Sigmoid colon (tissue), 6 donors: ENCODE measurements at regions not wholly inside any gene's neighbourhood (a gene's known extent, or its start where the extent isn't known, plus 50 kb on each side); places are given as distances from the start of the nearest gene placed in this dataset.

Source experiments
- DNase-seq: peaks from one replicate; pipeline ENCODE4 v3.0.0-alpha.2; 2019
- H3K27ac ChIP-seq, 4 donors: fragments of 200-600 bp; sonication (generic); one replicate each; pipeline ENCODE4 v1.5.1; 2016 to 2019; ENCODE audit warnings: mild to moderate bottlenecking in 1 of 4
- H3K27me3 ChIP-seq, 3 donors: fragments of 200-600 bp; sonication (generic); one replicate each; pipeline ENCODE4 v1.5.1; 2019; ENCODE audit warnings: mild to moderate bottlenecking in 1 of 3
- H3K36me3 ChIP-seq, 4 donors: fragments of 200-600 bp; sonication (generic); one replicate each; pipeline ENCODE4 v1.5.1; 2016 to 2019
- H3K4me1 ChIP-seq, 4 donors: fragments of 200-600 bp; sonication (generic); one replicate each; pipeline ENCODE4 v1.5.1; 2017 to 2019
- H3K4me3 ChIP-seq, 4 donors: fragments of 200-600 bp; sonication (generic); one replicate each; pipeline ENCODE4 v1.5.1; 2017 to 2019; ENCODE audit warnings: mild to moderate bottlenecking in 2 of 4, moderate library complexity in 1 of 4
- H3K9me3 ChIP-seq, 4 donors: fragments of 200-600 bp in 3 of 4; sonication (generic) in 3 of 4; one replicate each; pipeline versions ENCODE4 v1.5.1 to v1.6.1; 2013 to 2019
- CTCF ChIP-seq, 4 experiments: fragments of 450-650 bp in 3 of 4; fragments of 200-600 bp in 1 of 4; IDR thresholded peaks; one replicate each; pipeline ENCODE4 v1.5.1; 2016 to 2019; ENCODE audit warnings: antibody characterized with exemption in 4 of 4, mild to moderate bottlenecking in 3 of 4, moderate library complexity in 2 of 4
- EP300 ChIP-seq, 4 donors: sonication (generic); formaldehyde crosslinking; IDR thresholded peaks; one replicate each; pipeline ENCODE4 v1.6.1; 2017; ENCODE audit warnings: antibody characterized with exemption in 4 of 4
- POLR2A ChIP-seq, 2 donors: fragments of 450-650 bp; IDR thresholded peaks; one replicate each; pipeline ENCODE4 v1.6.1; 2016; ENCODE audit warnings: antibody characterized with exemption in 2 of 2, mild to moderate bottlenecking in 2 of 2, moderate library complexity in 2 of 2
- POLR2AphosphoS5 ChIP-seq, 4 donors: sonication (generic); formaldehyde crosslinking; IDR thresholded peaks; one replicate each; pipeline ENCODE4 v1.6.1; 2017; ENCODE audit warnings: antibody characterized with exemption in 4 of 4
- WGBS, 2 donors: extraction: QIAGEN DNeasy Blood & Tissue Kit; methylation state at CpG; one replicate each; pipeline ENCODE4 v1.1.7; 2013; 5-methylcytosine and 5-hydroxymethylcytosine counted together
- intact Hi-C: fragments of 100-400 bp; cut with DNase I; formaldehyde crosslinking; loops from one replicate; pipeline ENCODE4 v1.15.1; 2023
- donor health status: healthy with polysubstance abuse.
- donor health status: healthy.

GRCh38 chr6:163841733-163842132 is 427.2 kb downstream of the QKI start:
- Histone ChIP-seq H3K4me1 (peaks cover 0 to 18% (median 14%) of the 10 kb centered on the region in 4 donors), H3K4me3 (no peak overlapping the region), H3K9me3 (peaks cover 0 to 3% (median 0%) of the 10 kb centered on the region in 4 donors), H3K36me3 (no peaks in the 10 kb centered on the region), H3K27me3 (no peaks in the 10 kb centered on the region), H3K27ac (no peak overlapping the region)
- 72 to 90% methylated on average over 3 of the region's 3 CpGs for WGBS, 2 donors
- intact Hi-C loops, result no loop called here
- DNase-seq, result no peak
- no peak for TF ChIP-seq POLR2AphosphoS5 (IDR thresholded peaks at IDR 0.05)

- Histone ChIP-seq H3K27ac (no peak overlapping the region), H3K36me3 (no peaks in the 10 kb centered on the region), H3K4me3 (no peak overlapping the region), H3K4me1 (peaks cover 0 to 19% (median 14%) of the 10 kb centered on the region in 4 donors), H3K9me3 (peaks cover 0 to 3% (median 0%) of the 10 kb centered on the region in 4 donors), H3K27me3 (no peaks in the 10 kb centered on the region)
- no peak for DNase-seq
- TF ChIP-seq EP300 (IDR thresholded peaks at IDR 0.05) (no peak), CTCF (IDR thresholded peaks at IDR 0.05) (no peak), POLR2AphosphoS5 (IDR thresholded peaks at IDR 0.05) (no peak), POLR2A (IDR thresholded peaks at IDR 0.05) (no peak)
- 45 to 66% methylated on average over 2 of the region's 2 CpGs for WGBS, 2 donors
- intact Hi-C loops, result no loop called here
These were observed 426.8 kb downstream of the QKI start for GRCh38 chr6:163841326-163841725.

- H3K36me3 ChIP-seq, result no peaks in the 10 kb centered on the region
- peaks cover 0 to 19% (median 14%) of the 10 kb centered on the region in 4 donors for H3K4me1 ChIP-seq
- intact Hi-C loops, result no loop called here
- 81 to 84% methylated on average over 3 of the region's 3 CpGs for WGBS, 2 donors
- H3K4me3 ChIP-seq, result no peak overlapping the region
- no peak for DNase-seq
- H3K9me3 ChIP-seq, result peaks cover 0 to 3% (median 0%) of the 10 kb centered on the region in 4 donors
- no peaks in the 10 kb centered on the region for H3K27me3 ChIP-seq
- H3K27ac ChIP-seq, result no peak overlapping the region
- TF ChIP-seq POLR2A (IDR thresholded peaks at IDR 0.05), result no peak
- TF ChIP-seq EP300 (IDR thresholded peaks at IDR 0.05), result no peak
- no peak for TF ChIP-seq POLR2AphosphoS5 (IDR thresholded peaks at IDR 0.05)
- TF ChIP-seq CTCF (IDR thresholded peaks at IDR 0.05), result no peak
These were observed 426.4 kb downstream of the QKI start for GRCh38 chr6:163840880-163841279.

GRCh38 chr6:163839296-163839695 is 424.8 kb downstream of the QKI start:
- Histone ChIP-seq H3K9me3 (peaks cover 0 to 3% (median 0%) of the 10 kb centered on the region in 4 donors), H3K4me1 (peaks cover 0 to 19% (median 14%) of the 10 kb centered on the region in 4 donors), H3K27ac (no peak overlapping the region), H3K4me3 (no peak overlapping the region), H3K36me3 (no peaks in the 10 kb centered on the region), H3K27me3 (no peaks in the 10 kb centered on the region)
- no peak for DNase-seq
- 93% methylated on average over 5 of the region's 5 CpGs for WGBS, 2 donors
- TF ChIP-seq POLR2AphosphoS5 (IDR thresholded peaks at IDR 0.05) (no peak), POLR2A (IDR thresholded peaks at IDR 0.05) (no peak), CTCF (IDR thresholded peaks at IDR 0.05) (no peak), EP300 (IDR thresholded peaks at IDR 0.05) (no peak)
- intact Hi-C loops, result no loop called here

GRCh38 chr6:163837691-163838431 is 423.3 kb downstream of the QKI start:
- peaks cover 0 to 3% (median 0%) of the 10 kb centered on the region in 4 donors for H3K9me3 ChIP-seq
- peak overlapping the region in 2 of 4 donors; percentile 27 to 36 for H3K27ac ChIP-seq
- WGBS, 2 donors, result 19 to 24% methylated on average over 17 of the region's 17 CpGs
- H3K27me3 ChIP-seq, result no peaks in the 10 kb centered on the region
- no peak for TF ChIP-seq POLR2A (IDR thresholded peaks at IDR 0.05)
- no peak for TF ChIP-seq EP300 (IDR thresholded peaks at IDR 0.05)
- TF ChIP-seq CTCF (IDR thresholded peaks at IDR 0.05), result no peak
- no peak for TF ChIP-seq POLR2AphosphoS5 (IDR thresholded peaks at IDR 0.05)
- peaks cover 0 to 19% (median 14%) of the 10 kb centered on the region in 4 donors for H3K4me1 ChIP-seq
- H3K4me3 ChIP-seq, result peak overlapping the region in 3 of 4 donors; percentile 18 to 35 (median 25)
- DNase-seq, result no peak
- no peaks in the 10 kb centered on the region for H3K36me3 ChIP-seq
- intact Hi-C loops, result no loop called here
